Bronchial epithelial cell (primary cell): ENCODE measurements at regions not wholly inside any gene's neighbourhood (a gene's known extent, or its start where the extent isn't known, plus 50 kb on each side); places are given as distances from the start of the nearest gene placed in this dataset.

Experiments used
- DNase-seq: peaks from one replicate; pipeline ENCODE4 v3.0.0-alpha.2; 2010; ENCODE audit warnings: low read depth
- FAIRE-seq: peaks from 2 replicates; lab custom pipeline; 2011; peaks lifted over from hg19 to GRCh38; lab: Jason Lieb, UNC
- H3K27me3 ChIP-seq: 2 replicates; pipeline ENCODE4 v1.5.1; 2011; ENCODE audit warnings: low read length; ENCODE audit not compliant: control insufficient read depth, insufficient read depth
- H3K36me3 ChIP-seq: 2 replicates; pipeline ENCODE4 v1.5.1; 2011; ENCODE audit warnings: low read length; ENCODE audit not compliant: control insufficient read depth, insufficient read depth
- H3K4me3 ChIP-seq: 2 replicates; pipeline ENCODE4 v1.5.1; 2011; ENCODE audit warnings: mild to moderate bottlenecking, low read depth, low read length, control low read depth
- CTCF ChIP-seq: IDR thresholded peaks from 2 replicates; pipeline ENCODE4 v1.5.1; 2011; ENCODE audit warnings: mild to moderate bottlenecking, moderate library complexity, low read length, control low read depth, inconsistent platforms; ENCODE audit not compliant: insufficient read depth, severe bottlenecking

- H3K4me3 ChIP-seq: no peak overlapping the region
- no peak for TF ChIP-seq CTCF
- no peaks in the 10 kb centered on the region for H3K27me3 ChIP-seq
- FAIRE-seq (no peak), DNase-seq (no peak)
- no peaks in the 10 kb centered on the region for H3K36me3 ChIP-seq
Measured at GRCh38 chr10:80705899-80706298, 168.2 kb downstream of the SH2D4B start.

- Histone ChIP-seq H3K27me3 (no peaks in the 10 kb centered on the region), H3K4me3 (no peak overlapping the region), H3K36me3 (no peaks in the 10 kb centered on the region)
- FAIRE-seq (no peak), DNase-seq (no peak)
- no peak for TF ChIP-seq CTCF
Measured at GRCh38 chr10:80708185-80708584, 170.5 kb downstream of the SH2D4B start.

GRCh38 chr10:80708808-80709207 lies 171.1 kb downstream of the SH2D4B start:
- no peak for DNase-seq
- Histone ChIP-seq H3K36me3 (no peaks in the 10 kb centered on the region), H3K27me3 (no peaks in the 10 kb centered on the region), H3K4me3 (no peak overlapping the region)
- no peak for FAIRE-seq
- TF ChIP-seq CTCF: no peak

- FAIRE-seq: peak; percentile 50
- TF ChIP-seq CTCF: no peak
Measured at GRCh38 chr10:80709866-80710265, 172.2 kb downstream of the SH2D4B start.

GRCh38 chr10:80713398-80713928 lies 175.8 kb downstream of the SH2D4B start:
- DNase-seq: no peak
- H3K4me3 ChIP-seq: no peak overlapping the region
- no peaks in the 10 kb centered on the region for H3K27me3 ChIP-seq
- TF ChIP-seq CTCF: no peak
- FAIRE-seq: no peak
- no peaks in the 10 kb centered on the region for H3K36me3 ChIP-seq

More at GRCh38 chr10:80709866-80710265, 172.2 kb downstream of the SH2D4B start:
- Histone ChIP-seq H3K27me3 (no peaks in the 10 kb centered on the region), H3K4me3 (no peak overlapping the region), H3K36me3 (no peaks in the 10 kb centered on the region)
- DNase-seq: no peak

- H3K4me3 ChIP-seq: no peak overlapping the region
- DNase-seq (no peak), FAIRE-seq (no peak)
- no peak for TF ChIP-seq CTCF
- H3K27me3 ChIP-seq: no peaks in the 10 kb centered on the region
- H3K36me3 ChIP-seq: no peaks in the 10 kb centered on the region
Measured at GRCh38 chr10:80714566-80714965, 176.9 kb downstream of the SH2D4B start.
